ENCODE measurements at regions not wholly inside any gene's neighbourhood (a gene's known extent, or its start where the extent isn't known, plus 50 kb on each side); places are given as distances from the start of the nearest gene placed in this dataset.

- TF ChIP-seq ZNF462 (CRISPR knock-in tag; IDR thresholded peaks at IDR 0.05), result no peak
- no peak for TF ChIP-seq ZNF114 (CRISPR knock-in tag; IDR thresholded peaks at IDR 0.05)
These were observed 985.9 kb upstream of the ZNF722 start (continued) for GRCh38 chr7:63012633-63013183.

- DNase-seq (ENCODE audit: low spot score) (no peak), ATAC-seq (no peak)
- Histone ChIP-seq H2AFZ (no peak overlapping the region), H3K79me2 (replicated peaks; ENCODE audit: insufficient read depth) (no peaks in the 10 kb centered on the region), H3K27ac (ENCODE audit: low read depth) (no peak overlapping the region), H3K4me2 (no peak overlapping the region), H3K4me1 (ENCODE audit: insufficient read depth) (no peaks in the 10 kb centered on the region), H3K9me2 (ENCODE audit: insufficient read depth) (no peaks in the 10 kb centered on the region), H4K20me1 (replicated peaks; ENCODE audit: insufficient read depth) (no peaks in the 10 kb centered on the region), H3K36me3 (ENCODE audit: insufficient read depth) (no peaks in the 10 kb centered on the region), H3K27me3 (ENCODE audit: insufficient read depth) (no peaks in the 10 kb centered on the region), H3F3A (replicated peaks; ENCODE audit: low read depth) (no peaks in the 10 kb centered on the region), H3K4me3 (no peak overlapping the region)
- H3K36me3 Mint-ChIP-seq (ENCODE audit: low read depth), result peaks cover 50% of the 10 kb centered on the region
- no peaks in the 10 kb centered on the region for H3K4me1 Mint-ChIP-seq
- H3K27ac Mint-ChIP-seq, result no peak overlapping the region
- TF ChIP-seq EZH2phosphoT487 (IDR thresholded peaks at IDR 0.05; ENCODE audit: unreplicated experiment) (no peak), NANOG (IDR thresholded peaks at IDR 0.05; ENCODE audit: borderline replicate concordance) (no peak), EZH2 (IDR thresholded peaks at IDR 0.05; ENCODE audit: low read depth, unreplicated experiment) (no peak), ZNF331 (CRISPR knock-in tag; IDR thresholded peaks at IDR 0.05; ENCODE audit: low read depth) (no peak), STAT1 (IDR thresholded peaks at IDR 0.05; ENCODE audit: unreplicated experiment) (no peak)
- no peaks in the 10 kb centered on the region; the same call in 1 of the 3 replicates for H3K9me3 Mint-ChIP-seq
- H3K27me3 Mint-ChIP-seq (ENCODE audit: insufficient read depth, low read depth, poor library complexity), result peaks cover 21% of the 10 kb centered on the region
- no peak overlapping the region for H3K4me3 Mint-ChIP-seq
These were observed 983.9 kb upstream of the ZNF722 start for GRCh38 chr7:63014792-63015191.
